CD4-positive, alpha-beta T cell treated with Interleukin-2 at 100 ng/mL for 4 hours (primary cell): ENCODE measurements at regions not wholly inside any gene's neighbourhood (a gene's known extent, or its start where the extent isn't known, plus 50 kb on each side); places are given as distances from the start of the nearest gene placed in this dataset.

Source experiments
- DNase-seq: peaks from one replicate; pipeline ENCODE4 v3.0.0-alpha.2; 2020; ENCODE audit warnings: low spot score

- no peak for DNase-seq
Observed at GRCh38 chr12:24557738-24558137, 391.2 kb downstream of the BCAT1 start.

GRCh38 chr12:24555730-24556129 is 393.2 kb downstream of the BCAT1 start:
- DNase-seq, result no peak

GRCh38 chr12:24554612-24555295 is 394.1 kb downstream of the BCAT1 start:
- DNase-seq, result no peak

- no peak for DNase-seq
Observed at GRCh38 chr12:24553259-24553658, 395.6 kb downstream of the BCAT1 start.

GRCh38 chr12:24551163-24551786 is 397.6 kb downstream of the BCAT1 start:
- DNase-seq, result no peak

- DNase-seq, result no peak
Observed at GRCh38 chr12:24550609-24551008, 398.3 kb downstream of the BCAT1 start.

GRCh38 chr12:24546661-24547060 is 402.2 kb downstream of the BCAT1 start:
- no peak for DNase-seq

GRCh38 chr12:24546084-24546483 is 402.8 kb downstream of the BCAT1 start:
- DNase-seq, result no peak

GRCh38 chr12:24544368-24544767 is 404.5 kb downstream of the BCAT1 start:
- DNase-seq, result no peak

- no peak for DNase-seq
Observed at GRCh38 chr12:24541193-24541871, 407.6 kb downstream of the BCAT1 start.

GRCh38 chr12:24539646-24540045 is 409.3 kb downstream of the BCAT1 start:
- DNase-seq, result no peak

GRCh38 chr12:24537083-24537860 is 411.6 kb downstream of the BCAT1 start:
- no peak for DNase-seq

GRCh38 chr12:24535334-24536069 is 413.4 kb downstream of the BCAT1 start:
- no peak for DNase-seq

- DNase-seq, result no peak
Observed at GRCh38 chr12:24534622-24535021, 414.3 kb downstream of the BCAT1 start.

- no peak for DNase-seq
Observed at GRCh38 chr12:24533716-24534352, 415.1 kb downstream of the BCAT1 start.

GRCh38 chr12:24530689-24531088 is 418.2 kb downstream of the BCAT1 start:
- DNase-seq, result no peak

GRCh38 chr12:24527102-24527501 is 421.8 kb downstream of the BCAT1 start:
- no peak for DNase-seq

GRCh38 chr12:24522736-24523135 is 426.2 kb downstream of the BCAT1 start:
- no peak for DNase-seq

- DNase-seq, result no peak
Observed at GRCh38 chr12:24519759-24520158, 429.1 kb downstream of the BCAT1 start.

- no peak for DNase-seq
Observed at GRCh38 chr12:24517000-24517399, 431.9 kb downstream of the BCAT1 start.

- DNase-seq, result no peak
Observed at GRCh38 chr12:24510581-24511125, 438.2 kb downstream of the BCAT1 start.
